Chondrocyte (in vitro differentiated cells): ENCODE measurements at regions not wholly inside any gene's neighbourhood (a gene's known extent, or its start where the extent isn't known, plus 50 kb on each side); places are given as distances from the start of the nearest gene placed in this dataset.
A peak's percentile ranks its signal among the peaks of the same experiment; 100 is the strongest.

Source experiments
- DNase-seq: peaks from one replicate; pipeline ENCODE4 v3.0.0; 2021; ENCODE audit warnings: mixed read lengths, low spot score
- H3K27ac Mint-ChIP-seq: one replicate; pipeline ENCODE4 v1.8.0; 2021; ENCODE audit warnings: mild to moderate bottlenecking, moderate library complexity, mixed read lengths; ENCODE audit not compliant: unreplicated experiment
- H3K27me3 Mint-ChIP-seq: 2 replicates; pipeline ENCODE4 v1.8.0; 2021; ENCODE audit warnings: low read depth, mixed read lengths
- H3K36me3 Mint-ChIP-seq: 2 replicates; pipeline ENCODE4 v1.8.0; 2021; ENCODE audit warnings: low read depth, mixed read lengths
- H3K4me1 Mint-ChIP-seq: 2 replicates; pipeline ENCODE4 v1.8.0; 2021; ENCODE audit warnings: low read depth, mild to moderate bottlenecking, mixed read lengths
- H3K4me3 Mint-ChIP-seq: one replicate; pipeline ENCODE4 v1.8.0; 2021; ENCODE audit warnings: mild to moderate bottlenecking, moderate library complexity, mixed read lengths; ENCODE audit not compliant: unreplicated experiment
- H3K9me3 Mint-ChIP-seq: 2 replicates; pipeline ENCODE4 v1.8.0; 2021; ENCODE audit warnings: low read depth, mixed read lengths
- TF ChIP-seq, protein P1 (sequence below): fragments of 200-600 bp; sonication (generic); IDR thresholded peaks from 2 replicates; pipeline ENCODE4 v1.5.0; 2021; ENCODE audit warnings: antibody characterized with exemption, mild to moderate bottlenecking, moderate library complexity

- Mint-ChIP-seq H3K4me1 (no peaks in the 10 kb centered on the region), H3K27ac (no peak overlapping the region), H3K4me3 (no peak overlapping the region), H3K36me3 (no peaks in the 10 kb centered on the region), H3K9me3 (no peaks in the 10 kb centered on the region), H3K27me3 (no peaks in the 10 kb centered on the region)
- DNase-seq, result no peak
- TF ChIP-seq, protein P1, sequence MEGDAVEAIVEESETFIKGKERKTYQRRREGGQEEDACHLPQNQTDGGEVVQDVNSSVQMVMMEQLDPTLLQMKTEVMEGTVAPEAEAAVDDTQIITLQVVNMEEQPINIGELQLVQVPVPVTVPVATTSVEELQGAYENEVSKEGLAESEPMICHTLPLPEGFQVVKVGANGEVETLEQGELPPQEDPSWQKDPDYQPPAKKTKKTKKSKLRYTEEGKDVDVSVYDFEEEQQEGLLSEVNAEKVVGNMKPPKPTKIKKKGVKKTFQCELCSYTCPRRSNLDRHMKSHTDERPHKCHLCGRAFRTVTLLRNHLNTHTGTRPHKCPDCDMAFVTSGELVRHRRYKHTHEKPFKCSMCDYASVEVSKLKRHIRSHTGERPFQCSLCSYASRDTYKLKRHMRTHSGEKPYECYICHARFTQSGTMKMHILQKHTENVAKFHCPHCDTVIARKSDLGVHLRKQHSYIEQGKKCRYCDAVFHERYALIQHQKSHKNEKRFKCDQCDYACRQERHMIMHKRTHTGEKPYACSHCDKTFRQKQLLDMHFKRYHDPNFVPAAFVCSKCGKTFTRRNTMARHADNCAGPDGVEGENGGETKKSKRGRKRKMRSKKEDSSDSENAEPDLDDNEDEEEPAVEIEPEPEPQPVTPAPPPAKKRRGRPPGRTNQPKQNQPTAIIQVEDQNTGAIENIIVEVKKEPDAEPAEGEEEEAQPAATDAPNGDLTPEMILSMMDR, result no peak
These were observed 599.6 kb upstream of the GRAMD2B start for GRCh38 chr5:125823572-125823971.

- no peaks in the 10 kb centered on the region for H3K4me1 Mint-ChIP-seq
- TF ChIP-seq, protein P1, result peak; percentile 46
- no peaks in the 10 kb centered on the region for H3K27me3 Mint-ChIP-seq
- H3K36me3 Mint-ChIP-seq, result peaks cover 2% of the 10 kb centered on the region
- no peak for DNase-seq
- no peak overlapping the region for H3K27ac Mint-ChIP-seq
- no peak overlapping the region for H3K4me3 Mint-ChIP-seq
- H3K9me3 Mint-ChIP-seq, result peaks cover 5% of the 10 kb centered on the region
These were observed 597.0 kb upstream of the GRAMD2B start for GRCh38 chr5:125826214-125826613.

DNA sequence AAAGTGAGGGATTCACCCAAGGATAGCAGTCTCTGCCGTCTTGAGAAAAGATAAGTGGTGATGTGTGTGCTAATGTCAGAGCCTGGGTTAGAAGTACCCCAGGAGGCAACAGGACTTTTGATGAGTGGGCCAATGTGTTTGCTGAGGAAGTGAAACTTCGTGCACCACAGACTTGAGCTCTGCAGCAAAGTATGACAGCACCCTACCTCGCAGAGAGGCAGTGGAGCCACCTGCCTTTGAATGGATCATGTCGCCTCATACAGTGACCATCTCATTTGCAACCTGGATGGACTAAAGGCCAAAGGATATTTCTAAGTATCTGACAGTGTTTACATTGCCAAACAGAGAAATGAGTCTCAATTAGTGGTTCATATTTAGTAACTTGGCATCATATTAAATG lies 593.9 kb upstream of the GRAMD2B start:
- no peaks in the 10 kb centered on the region for H3K27me3 Mint-ChIP-seq

GRCh38 chr5:125833398-125833797 lies 589.8 kb upstream of the GRAMD2B start:
- no peak overlapping the region for H3K4me3 Mint-ChIP-seq
- TF ChIP-seq, protein P1, result no peak
- H3K27ac Mint-ChIP-seq, result no peak overlapping the region
- H3K9me3 Mint-ChIP-seq, result peaks cover 10% of the 10 kb centered on the region
- peaks cover 4% of the 10 kb centered on the region for H3K36me3 Mint-ChIP-seq
- no peak for DNase-seq
- H3K27me3 Mint-ChIP-seq, result no peaks in the 10 kb centered on the region
- peaks cover 7% of the 10 kb centered on the region for H3K4me1 Mint-ChIP-seq

More for the DNA sequence above, 593.9 kb upstream of the GRAMD2B start:
- Mint-ChIP-seq H3K36me3 (peaks cover 4% of the 10 kb centered on the region), H3K27ac (no peak overlapping the region), H3K4me3 (no peak overlapping the region), H3K9me3 (peaks cover 10% of the 10 kb centered on the region), H3K4me1 (no peaks in the 10 kb centered on the region)
- no peak for DNase-seq
- TF ChIP-seq, protein P1, result no peak

- TF ChIP-seq, protein P1, result no peak
- Mint-ChIP-seq H3K4me3 (no peak overlapping the region), H3K27ac (peak overlapping the region; percentile 42), H3K36me3 (peaks cover 4% of the 10 kb centered on the region), H3K4me1 (peaks cover 7% of the 10 kb centered on the region), H3K9me3 (peaks cover 10% of the 10 kb centered on the region), H3K27me3 (no peaks in the 10 kb centered on the region)
- no peak for DNase-seq
These were observed 588.6 kb upstream of the GRAMD2B start for GRCh38 chr5:125834438-125835115.
